ENCODE measurements at regions not wholly inside any gene's neighbourhood (a gene's known extent, or its start where the extent isn't known, plus 50 kb on each side); places are given as distances from the start of the nearest gene placed in this dataset.

DNA sequence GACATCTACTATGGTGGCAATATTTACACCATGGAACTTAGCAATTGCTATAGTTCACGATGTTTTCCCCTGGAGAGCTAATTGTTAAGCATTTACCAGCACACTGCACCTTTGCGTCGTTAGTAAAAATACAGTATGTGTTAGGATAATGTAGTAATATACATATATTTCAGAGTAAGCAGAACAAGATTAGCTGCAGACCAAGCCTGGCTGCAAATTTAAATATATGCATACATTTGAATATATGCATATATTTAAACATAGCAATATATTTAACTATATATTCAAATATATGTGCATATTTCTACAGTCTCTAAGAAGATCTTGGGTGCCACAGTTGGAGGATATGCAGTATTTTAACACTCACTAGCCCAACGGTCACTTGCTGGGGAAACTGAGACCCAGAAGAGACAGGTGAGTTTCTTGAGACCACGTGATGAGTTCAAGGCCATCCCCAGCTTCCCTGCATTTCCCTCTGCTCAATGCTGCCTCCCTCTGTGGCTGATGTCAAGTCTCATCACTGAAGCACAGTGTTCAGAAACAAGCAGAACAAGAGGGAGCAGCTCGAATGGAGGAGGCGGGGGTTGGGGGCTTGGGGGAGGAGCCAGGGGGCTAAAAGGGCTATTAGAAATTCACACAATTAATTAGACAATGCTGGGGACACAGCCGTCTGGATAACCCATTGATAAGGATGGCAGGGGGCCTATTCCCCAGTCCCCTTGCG lies 708.0 kb downstream of the MED13L start:
- Histone ChIP-seq H3K36me3 (ENCODE audit: control insufficient read depth in 4 of 4, insufficient read depth in 3 of 4, low read depth in 1 of 4, low read length in 3 of 4) (no peaks in the 10 kb centered on the region), H3K9me3 (ENCODE audit: control insufficient read depth in 4 of 4, low read length in 3 of 4) (no peaks in the 10 kb centered on the region), H3K4me1 (ENCODE audit: control insufficient read depth in 4 of 4, insufficient read depth in 4 of 4, low read length in 3 of 4) (no peaks in the 10 kb centered on the region), H3K27me3 (ENCODE audit: control insufficient read depth in 4 of 4, insufficient read depth in 4 of 4, low read length in 3 of 4) (peaks cover 0 to 8% (median 0%) of the 10 kb centered on the region in 4 donors), H3K27ac (ENCODE audit: low read depth in 1 of 2, low read length in 2 of 2) (no peak overlapping the region), H3K9ac (ENCODE audit: low read depth in 1 of 2, low read length in 2 of 2) (no peak overlapping the region), H3K4me3 (ENCODE audit: low read depth in 1 of 3, low read length in 3 of 3) (no peak overlapping the region)
- 68% methylated on average over 9 of the region's 9 CpGs for WGBS
- no peak for TF ChIP-seq EGR1 (IDR thresholded peaks at IDR 0.05; ENCODE audit: low read depth in 2 of 2)
- TF ChIP-seq, protein P1, sequence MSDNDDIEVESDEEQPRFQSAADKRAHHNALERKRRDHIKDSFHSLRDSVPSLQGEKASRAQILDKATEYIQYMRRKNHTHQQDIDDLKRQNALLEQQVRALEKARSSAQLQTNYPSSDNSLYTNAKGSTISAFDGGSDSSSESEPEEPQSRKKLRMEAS (IDR thresholded peaks at IDR 0.05): no peak
- TF ChIP-seq JUND (IDR thresholded peaks at IDR 0.05): no peak
- TF ChIP-seq GABPA (IDR thresholded peaks at IDR 0.05 in 1 of 2, conservative IDR thresholded peaks at IDR 0.05 in 1 of 2): no peak
- DNase-seq (ENCODE audit: low spot score): no peak

DNA sequence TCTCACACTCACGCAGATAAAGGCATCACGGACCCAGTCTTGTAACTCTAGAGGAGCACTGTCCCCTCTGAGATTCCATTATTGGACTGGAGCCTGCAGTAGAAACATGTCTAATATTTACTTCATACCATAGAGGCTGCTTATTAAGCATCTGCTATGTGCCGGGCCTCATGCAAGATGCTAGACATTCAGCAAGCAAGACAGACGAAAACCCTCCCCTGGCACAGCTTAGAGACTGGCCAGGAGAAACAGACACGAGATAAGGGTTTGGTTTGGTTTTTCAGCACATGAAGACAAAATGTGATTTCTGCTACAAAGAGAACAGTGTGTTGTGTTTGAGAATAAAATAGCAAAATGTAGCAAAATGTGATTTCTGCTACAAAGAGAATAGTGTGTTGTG lies 719.2 kb downstream of the MED13L start:
- peaks cover 0 to 3% (median 0%) of the 10 kb centered on the region in 4 donors for H3K9me3 ChIP-seq (ENCODE audit: control insufficient read depth in 4 of 4, low read length in 3 of 4)
- H3K4me1 ChIP-seq (ENCODE audit: control insufficient read depth in 4 of 4, insufficient read depth in 4 of 4, low read length in 3 of 4): no peaks in the 10 kb centered on the region
- no peak for DNase-seq (ENCODE audit: low spot score)
- H3K36me3 ChIP-seq (ENCODE audit: control insufficient read depth in 4 of 4, insufficient read depth in 3 of 4, low read depth in 1 of 4, low read length in 3 of 4): no peaks in the 10 kb centered on the region
- 85% methylated on average over 5 of the region's 5 CpGs for WGBS
- H3K9ac ChIP-seq (ENCODE audit: low read depth in 1 of 2, low read length in 2 of 2): no peak overlapping the region
- H3K27me3 ChIP-seq (ENCODE audit: control insufficient read depth in 4 of 4, insufficient read depth in 4 of 4, low read length in 3 of 4): no peaks in the 10 kb centered on the region
- no peak overlapping the region for H3K27ac ChIP-seq (ENCODE audit: low read depth in 1 of 2, low read length in 2 of 2)
- H3K4me3 ChIP-seq (ENCODE audit: low read depth in 1 of 3, low read length in 3 of 3): no peak overlapping the region
- TF ChIP-seq FOXA1 (IDR thresholded peaks at IDR 0.05): no peak

- no peaks in the 10 kb centered on the region for H3K4me1 ChIP-seq (ENCODE audit: control insufficient read depth in 4 of 4, insufficient read depth in 4 of 4, low read length in 3 of 4)
- H3K27ac ChIP-seq (ENCODE audit: low read depth in 1 of 2, low read length in 2 of 2): no peak overlapping the region
- H3K36me3 ChIP-seq (ENCODE audit: control insufficient read depth in 4 of 4, insufficient read depth in 3 of 4, low read depth in 1 of 4, low read length in 3 of 4): no peaks in the 10 kb centered on the region
- TF ChIP-seq ATF3 (IDR thresholded peaks at IDR 0.05) (no peak), NR2F2 (IDR thresholded peaks at IDR 0.05) (no peak), EGR1 (IDR thresholded peaks at IDR 0.05; ENCODE audit: low read depth in 2 of 2) (no peak), RAD21 (IDR thresholded peaks at IDR 0.05) (no peak), FOXA2 (IDR thresholded peaks at IDR 0.05) (no peak), TAF1 (conservative IDR thresholded peaks at IDR 0.05) (no peak), RXRA (IDR thresholded peaks at IDR 0.05) (no peak), GABPA (IDR thresholded peaks at IDR 0.05 in 1 of 2, conservative IDR thresholded peaks at IDR 0.05 in 1 of 2) (no peak), SP1 (IDR thresholded peaks at IDR 0.05) (no peak), HNF4G (IDR thresholded peaks at IDR 0.05) (no peak), HNF4A (conservative IDR thresholded peaks at IDR 0.05) (no peak), FOXA1 (IDR thresholded peaks at IDR 0.05) (no peak), JUND (IDR thresholded peaks at IDR 0.05) (no peak), YY1 (IDR thresholded peaks at IDR 0.05) (no peak)
- TF ChIP-seq, protein P2, sequence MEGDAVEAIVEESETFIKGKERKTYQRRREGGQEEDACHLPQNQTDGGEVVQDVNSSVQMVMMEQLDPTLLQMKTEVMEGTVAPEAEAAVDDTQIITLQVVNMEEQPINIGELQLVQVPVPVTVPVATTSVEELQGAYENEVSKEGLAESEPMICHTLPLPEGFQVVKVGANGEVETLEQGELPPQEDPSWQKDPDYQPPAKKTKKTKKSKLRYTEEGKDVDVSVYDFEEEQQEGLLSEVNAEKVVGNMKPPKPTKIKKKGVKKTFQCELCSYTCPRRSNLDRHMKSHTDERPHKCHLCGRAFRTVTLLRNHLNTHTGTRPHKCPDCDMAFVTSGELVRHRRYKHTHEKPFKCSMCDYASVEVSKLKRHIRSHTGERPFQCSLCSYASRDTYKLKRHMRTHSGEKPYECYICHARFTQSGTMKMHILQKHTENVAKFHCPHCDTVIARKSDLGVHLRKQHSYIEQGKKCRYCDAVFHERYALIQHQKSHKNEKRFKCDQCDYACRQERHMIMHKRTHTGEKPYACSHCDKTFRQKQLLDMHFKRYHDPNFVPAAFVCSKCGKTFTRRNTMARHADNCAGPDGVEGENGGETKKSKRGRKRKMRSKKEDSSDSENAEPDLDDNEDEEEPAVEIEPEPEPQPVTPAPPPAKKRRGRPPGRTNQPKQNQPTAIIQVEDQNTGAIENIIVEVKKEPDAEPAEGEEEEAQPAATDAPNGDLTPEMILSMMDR (IDR thresholded peaks at IDR 0.05; ENCODE audit: low read depth, low read length, missing input control): no peak
- TF ChIP-seq, protein P3, sequence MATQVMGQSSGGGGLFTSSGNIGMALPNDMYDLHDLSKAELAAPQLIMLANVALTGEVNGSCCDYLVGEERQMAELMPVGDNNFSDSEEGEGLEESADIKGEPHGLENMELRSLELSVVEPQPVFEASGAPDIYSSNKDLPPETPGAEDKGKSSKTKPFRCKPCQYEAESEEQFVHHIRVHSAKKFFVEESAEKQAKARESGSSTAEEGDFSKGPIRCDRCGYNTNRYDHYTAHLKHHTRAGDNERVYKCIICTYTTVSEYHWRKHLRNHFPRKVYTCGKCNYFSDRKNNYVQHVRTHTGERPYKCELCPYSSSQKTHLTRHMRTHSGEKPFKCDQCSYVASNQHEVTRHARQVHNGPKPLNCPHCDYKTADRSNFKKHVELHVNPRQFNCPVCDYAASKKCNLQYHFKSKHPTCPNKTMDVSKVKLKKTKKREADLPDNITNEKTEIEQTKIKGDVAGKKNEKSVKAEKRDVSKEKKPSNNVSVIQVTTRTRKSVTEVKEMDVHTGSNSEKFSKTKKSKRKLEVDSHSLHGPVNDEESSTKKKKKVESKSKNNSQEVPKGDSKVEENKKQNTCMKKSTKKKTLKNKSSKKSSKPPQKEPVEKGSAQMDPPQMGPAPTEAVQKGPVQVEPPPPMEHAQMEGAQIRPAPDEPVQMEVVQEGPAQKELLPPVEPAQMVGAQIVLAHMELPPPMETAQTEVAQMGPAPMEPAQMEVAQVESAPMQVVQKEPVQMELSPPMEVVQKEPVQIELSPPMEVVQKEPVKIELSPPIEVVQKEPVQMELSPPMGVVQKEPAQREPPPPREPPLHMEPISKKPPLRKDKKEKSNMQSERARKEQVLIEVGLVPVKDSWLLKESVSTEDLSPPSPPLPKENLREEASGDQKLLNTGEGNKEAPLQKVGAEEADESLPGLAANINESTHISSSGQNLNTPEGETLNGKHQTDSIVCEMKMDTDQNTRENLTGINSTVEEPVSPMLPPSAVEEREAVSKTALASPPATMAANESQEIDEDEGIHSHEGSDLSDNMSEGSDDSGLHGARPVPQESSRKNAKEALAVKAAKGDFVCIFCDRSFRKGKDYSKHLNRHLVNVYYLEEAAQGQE (IDR thresholded peaks at IDR 0.05): no peak
- TF ChIP-seq, protein P4, sequence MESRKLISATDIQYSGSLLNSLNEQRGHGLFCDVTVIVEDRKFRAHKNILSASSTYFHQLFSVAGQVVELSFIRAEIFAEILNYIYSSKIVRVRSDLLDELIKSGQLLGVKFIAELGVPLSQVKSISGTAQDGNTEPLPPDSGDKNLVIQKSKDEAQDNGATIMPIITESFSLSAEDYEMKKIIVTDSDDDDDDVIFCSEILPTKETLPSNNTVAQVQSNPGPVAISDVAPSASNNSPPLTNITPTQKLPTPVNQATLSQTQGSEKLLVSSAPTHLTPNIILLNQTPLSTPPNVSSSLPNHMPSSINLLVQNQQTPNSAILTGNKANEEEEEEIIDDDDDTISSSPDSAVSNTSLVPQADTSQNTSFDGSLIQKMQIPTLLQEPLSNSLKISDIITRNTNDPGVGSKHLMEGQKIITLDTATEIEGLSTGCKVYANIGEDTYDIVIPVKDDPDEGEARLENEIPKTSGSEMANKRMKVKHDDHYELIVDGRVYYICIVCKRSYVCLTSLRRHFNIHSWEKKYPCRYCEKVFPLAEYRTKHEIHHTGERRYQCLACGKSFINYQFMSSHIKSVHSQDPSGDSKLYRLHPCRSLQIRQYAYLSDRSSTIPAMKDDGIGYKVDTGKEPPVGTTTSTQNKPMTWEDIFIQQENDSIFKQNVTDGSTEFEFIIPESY (IDR thresholded peaks at IDR 0.05): no peak
- TF ChIP-seq, protein P1 (IDR thresholded peaks at IDR 0.05): no peak
- H3K9me3 ChIP-seq (ENCODE audit: control insufficient read depth in 4 of 4, low read length in 3 of 4): peaks cover 0 to 3% (median 0%) of the 10 kb centered on the region in 4 donors
- DNase-seq (ENCODE audit: low spot score): no peak
- no peak overlapping the region for H3K9ac ChIP-seq (ENCODE audit: low read depth in 1 of 2, low read length in 2 of 2)
- H3K4me3 ChIP-seq (ENCODE audit: low read depth in 1 of 3, low read length in 3 of 3): no peak overlapping the region
- 83% methylated on average over 4 of the region's 4 CpGs for WGBS
- H3K27me3 ChIP-seq (ENCODE audit: control insufficient read depth in 4 of 4, insufficient read depth in 4 of 4, low read length in 3 of 4): no peaks in the 10 kb centered on the region
Observed at GRCh38 chr12:115553622-115554021, 723.9 kb downstream of the MED13L start.

Measured in liver (tissue), 8 donors.